Activated CD4-positive, alpha-beta T cell treated with anti-CD3 and anti-CD28 coated beads, Interleukin-2, amount 10 ng/mL, durations not matched to agents 7 days and 5 days (primary cell): ENCODE measurements at regions not wholly inside any gene's neighbourhood (a gene's known extent, or its start where the extent isn't known, plus 50 kb on each side); places are given as distances from the start of the nearest gene placed in this dataset.

Experiments used
- CTCF ChIA-PET: fragments of 350-600 bp; sonication (Branson Sonifier 250); formaldehyde crosslinking; loops from one replicate; lab custom pipeline; 2021; ENCODE audit warnings: antibody characterized with exemption; lab: Charles Lee
- POLR2A ChIA-PET: fragments of 350-600 bp; sonication (Branson Sonifier 250); formaldehyde crosslinking; loops from one replicate; lab custom pipeline; 2021; ENCODE audit warnings: antibody characterized with exemption; lab: Charles Lee
- DNase-seq: peaks from one replicate; pipeline ENCODE4 v3.0.0-alpha.2; 2020
- H3K27ac Mint-ChIP-seq: one replicate; pipeline ENCODE4 v1.8.0; 2021; ENCODE audit warnings: mild to moderate bottlenecking, moderate library complexity, mixed read lengths
- H3K27me3 Mint-ChIP-seq: one replicate; pipeline ENCODE4 v1.8.0; 2021; ENCODE audit warnings: mixed read lengths
- H3K36me3 Mint-ChIP-seq: one replicate; pipeline ENCODE4 v1.8.0; 2021; ENCODE audit warnings: low read depth, mixed read lengths
- H3K4me1 Mint-ChIP-seq: one replicate; pipeline ENCODE4 v1.8.0; 2021; ENCODE audit warnings: mixed read lengths
- H3K4me3 Mint-ChIP-seq: one replicate; pipeline ENCODE4 v1.8.0; 2021; ENCODE audit warnings: mild to moderate bottlenecking, moderate library complexity, mixed read lengths
- H3K9me3 Mint-ChIP-seq: one replicate; pipeline ENCODE4 v1.8.0; 2021; ENCODE audit warnings: mixed read lengths

GRCh38 chr16:59214455-59214854 is 480.3 kb upstream of the GOT2 start:
- Mint-ChIP-seq H3K36me3 (no peaks in the 10 kb centered on the region), H3K27me3 (no peaks in the 10 kb centered on the region), H3K4me3 (no peak overlapping the region), H3K9me3 (no peaks in the 10 kb centered on the region), H3K27ac (no peak overlapping the region), H3K4me1 (no peaks in the 10 kb centered on the region)
- ChIA-PET CTCF (no interaction called here), POLR2A (no interaction called here)
- no peak for DNase-seq

DNA sequence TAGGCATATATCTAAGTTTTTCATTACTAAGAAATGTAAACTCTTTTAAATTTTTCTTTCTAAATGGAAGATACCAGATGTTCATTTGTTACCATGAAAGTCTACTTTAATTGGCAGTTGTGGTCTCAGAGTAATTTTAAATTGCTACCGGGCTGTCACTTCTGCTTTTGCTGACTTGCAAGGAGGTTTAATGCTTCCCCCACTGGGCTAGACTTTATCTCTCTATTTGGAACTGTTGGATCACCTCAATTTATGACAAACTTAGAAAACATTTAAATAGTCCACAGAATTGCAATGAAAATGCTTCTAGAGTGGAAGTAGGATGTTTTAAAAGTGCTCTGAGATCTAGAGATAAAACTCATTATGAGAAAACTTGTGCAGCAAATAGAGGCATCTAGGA is 479.8 kb upstream of the GOT2 start:
- no peak overlapping the region for H3K27ac Mint-ChIP-seq

GRCh38 chr16:59212492-59213024 is 478.4 kb upstream of the GOT2 start:
- Mint-ChIP-seq H3K36me3 (no peaks in the 10 kb centered on the region), H3K4me1 (no peaks in the 10 kb centered on the region), H3K27ac (no peak overlapping the region), H3K27me3 (no peaks in the 10 kb centered on the region), H3K4me3 (no peak overlapping the region), H3K9me3 (no peaks in the 10 kb centered on the region)
- ChIA-PET CTCF (no interaction called here), POLR2A (no interaction called here)
- no peak for DNase-seq

More for the DNA sequence above, 479.8 kb upstream of the GOT2 start:
- ChIA-PET CTCF (no interaction called here), POLR2A (no interaction called here)
- Mint-ChIP-seq H3K4me1 (no peaks in the 10 kb centered on the region), H3K4me3 (no peak overlapping the region), H3K9me3 (no peaks in the 10 kb centered on the region), H3K36me3 (no peaks in the 10 kb centered on the region), H3K27me3 (no peaks in the 10 kb centered on the region)
- DNase-seq, result no peak

DNA sequence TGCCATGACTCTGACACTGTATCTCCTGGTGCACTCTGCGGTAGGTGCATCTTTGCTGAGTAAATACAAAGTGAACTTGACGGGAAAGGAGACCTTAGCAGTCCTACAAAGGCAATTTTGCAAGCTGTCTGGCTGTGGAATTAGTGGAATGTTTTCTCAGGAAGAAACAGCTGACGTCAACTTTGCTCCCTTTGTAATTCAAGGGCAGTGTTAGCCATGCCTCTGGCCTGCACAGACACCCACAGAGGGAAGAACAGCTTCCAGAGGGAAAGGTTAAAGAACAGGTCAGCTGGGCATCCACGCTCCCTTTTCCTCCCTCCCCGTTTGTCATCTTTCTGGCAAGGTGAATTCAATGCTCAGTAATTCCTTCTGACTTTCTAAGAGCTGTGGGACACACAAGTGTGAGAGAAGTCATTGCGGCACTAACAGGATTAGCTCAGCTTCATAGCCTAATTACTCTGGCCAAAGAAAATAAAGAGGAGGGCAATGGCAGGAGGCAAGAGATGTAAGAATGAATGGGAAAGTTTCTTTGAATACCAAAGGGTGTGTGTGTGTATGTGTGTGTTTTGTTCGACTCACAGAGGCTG is 476.9 kb upstream of the GOT2 start:
- H3K9me3 Mint-ChIP-seq, result no peaks in the 10 kb centered on the region
- no peaks in the 10 kb centered on the region for H3K27me3 Mint-ChIP-seq
- ChIA-PET POLR2A (no interaction called here), CTCF (no interaction called here)
- DNase-seq, result no peak
- H3K27ac Mint-ChIP-seq, result no peak overlapping the region
- H3K4me1 Mint-ChIP-seq, result no peaks in the 10 kb centered on the region
- no peak overlapping the region for H3K4me3 Mint-ChIP-seq
- no peaks in the 10 kb centered on the region for H3K36me3 Mint-ChIP-seq

DNA sequence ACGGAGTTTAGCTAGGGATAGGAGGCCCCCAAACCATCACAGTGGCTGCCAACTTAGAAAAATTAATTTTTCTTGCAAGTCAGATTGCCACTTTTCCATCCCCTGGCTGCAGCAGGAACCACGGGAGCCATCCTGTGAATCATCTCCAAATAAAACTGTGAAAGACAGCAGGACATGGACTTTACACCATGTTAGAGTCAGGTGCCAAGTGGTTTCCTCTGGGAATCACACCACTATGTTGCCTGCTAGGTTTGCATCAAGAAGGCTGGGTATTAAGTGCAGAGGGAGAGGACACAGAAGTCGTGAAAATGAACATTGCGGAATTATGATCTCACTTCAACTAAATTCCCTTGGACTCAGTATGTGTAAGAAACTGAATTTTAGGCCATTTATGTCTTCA is 471.3 kb upstream of the GOT2 start:
- ChIA-PET CTCF (no interaction called here), POLR2A (interaction anchor here (0.7 kb wide), 1 partner anchor 19 kb away, joined by 4 read pairs; no protein-coding TSS in a partner anchor)
- Mint-ChIP-seq H3K9me3 (no peaks in the 10 kb centered on the region), H3K36me3 (no peaks in the 10 kb centered on the region), H3K4me3 (no peak overlapping the region), H3K27me3 (no peaks in the 10 kb centered on the region), H3K27ac (no peak overlapping the region), H3K4me1 (no peaks in the 10 kb centered on the region)
- DNase-seq, result no peak

GRCh38 chr16:59204589-59204988 is 470.5 kb upstream of the GOT2 start:
- Mint-ChIP-seq H3K9me3 (no peaks in the 10 kb centered on the region), H3K27me3 (no peaks in the 10 kb centered on the region), H3K36me3 (no peaks in the 10 kb centered on the region), H3K4me1 (no peaks in the 10 kb centered on the region), H3K27ac (no peak overlapping the region), H3K4me3 (no peak overlapping the region)
- DNase-seq, result no peak
- CTCF ChIA-PET, result no interaction called here
- POLR2A ChIA-PET, result no interaction called here

DNA sequence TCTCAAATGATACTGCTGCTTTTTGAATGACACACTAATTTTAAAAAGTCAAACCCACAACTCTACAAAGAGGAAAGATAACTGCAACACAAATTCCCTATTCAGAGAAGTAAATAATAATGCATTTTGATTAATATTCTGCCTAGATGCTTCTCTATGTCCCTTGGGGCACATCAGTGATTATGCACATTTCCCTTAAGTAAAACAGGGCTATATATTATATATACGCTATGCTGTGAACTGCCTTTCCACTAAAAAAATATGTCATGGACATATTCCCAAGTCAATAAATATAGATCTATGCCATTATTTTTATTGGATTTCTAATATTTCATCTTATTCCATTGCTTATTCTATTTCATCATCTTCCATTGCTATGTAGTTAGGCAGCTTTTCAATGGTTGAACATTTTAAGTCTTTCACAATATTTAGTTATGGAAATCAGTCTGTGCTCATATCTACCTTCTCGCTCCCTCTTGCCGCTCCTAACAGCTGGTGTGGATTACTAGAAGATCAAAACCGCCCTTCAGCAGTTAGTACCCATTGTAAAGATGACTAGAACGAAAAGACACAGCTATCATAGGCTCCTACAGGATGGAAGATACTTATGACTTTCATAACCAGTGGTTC is 468.2 kb upstream of the GOT2 start:
- ChIA-PET POLR2A (no interaction called here), CTCF (no interaction called here)
- no peaks in the 10 kb centered on the region for H3K36me3 Mint-ChIP-seq
- no peak overlapping the region for H3K4me3 Mint-ChIP-seq
- H3K9me3 Mint-ChIP-seq, result no peaks in the 10 kb centered on the region
- H3K27me3 Mint-ChIP-seq, result no peaks in the 10 kb centered on the region
- no peak overlapping the region for H3K27ac Mint-ChIP-seq
- no peak for DNase-seq
- H3K4me1 Mint-ChIP-seq, result no peaks in the 10 kb centered on the region

- Mint-ChIP-seq H3K27me3 (no peaks in the 10 kb centered on the region), H3K36me3 (no peaks in the 10 kb centered on the region), H3K27ac (no peak overlapping the region), H3K4me3 (no peak overlapping the region), H3K4me1 (no peaks in the 10 kb centered on the region), H3K9me3 (no peaks in the 10 kb centered on the region)
- CTCF ChIA-PET, result no interaction called here
- DNase-seq, result no peak
- POLR2A ChIA-PET, result no interaction called here
Measured at GRCh38 chr16:59201821-59202220, 467.7 kb upstream of the GOT2 start.

- CTCF ChIA-PET, result no interaction called here
- Mint-ChIP-seq H3K36me3 (no peaks in the 10 kb centered on the region), H3K4me1 (no peaks in the 10 kb centered on the region), H3K27me3 (no peaks in the 10 kb centered on the region), H3K9me3 (no peaks in the 10 kb centered on the region), H3K4me3 (no peak overlapping the region), H3K27ac (no peak overlapping the region)
- POLR2A ChIA-PET, result no interaction called here
- DNase-seq, result no peak
Measured at GRCh38 chr16:59201160-59201559, 467.0 kb upstream of the GOT2 start.

DNA sequence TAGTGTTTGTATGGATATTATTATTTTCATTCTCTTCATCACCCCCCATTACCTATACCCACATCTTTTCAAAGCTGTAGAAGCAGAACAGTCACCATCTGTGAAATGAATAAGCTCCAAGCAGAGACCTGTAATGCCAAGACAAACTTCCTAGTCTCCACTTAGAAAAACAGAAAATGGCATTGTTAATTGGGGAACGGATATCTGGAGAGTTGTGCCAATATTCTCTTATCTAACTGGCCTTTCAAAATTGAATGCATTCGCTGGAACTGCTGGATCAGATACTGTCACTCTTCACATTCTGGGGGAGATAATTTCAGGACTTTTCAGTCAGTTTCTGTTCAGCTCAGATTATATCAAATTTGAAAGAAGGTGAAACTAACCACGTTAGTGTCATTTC is 464.4 kb upstream of the GOT2 start:
- H3K36me3 Mint-ChIP-seq, result no peaks in the 10 kb centered on the region
- POLR2A ChIA-PET, result no interaction called here
- no peaks in the 10 kb centered on the region for H3K9me3 Mint-ChIP-seq
- no peak overlapping the region for H3K4me3 Mint-ChIP-seq
- no peaks in the 10 kb centered on the region for H3K4me1 Mint-ChIP-seq
- DNase-seq, result no peak
- CTCF ChIA-PET, result no interaction called here
- H3K27ac Mint-ChIP-seq, result no peak overlapping the region
- no peaks in the 10 kb centered on the region for H3K27me3 Mint-ChIP-seq

DNA sequence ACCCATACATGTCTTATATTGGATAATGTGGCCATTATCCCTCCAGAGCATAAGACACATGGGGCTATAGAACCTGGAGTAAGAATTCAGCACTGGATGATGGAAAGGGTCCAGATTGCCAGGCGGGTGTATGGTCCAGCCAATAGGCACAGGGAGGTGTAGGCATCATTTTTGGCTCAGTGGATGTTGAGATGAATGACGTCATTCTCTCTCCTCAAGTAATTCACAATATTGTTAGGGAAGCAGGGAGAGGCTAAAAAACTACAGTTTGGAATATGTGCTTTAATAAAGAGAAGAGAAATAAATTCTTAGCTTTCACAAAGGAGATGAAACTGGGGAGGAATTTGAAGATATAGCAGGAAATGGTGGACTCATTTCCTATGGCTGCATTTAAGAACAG is 461.1 kb upstream of the GOT2 start:
- Mint-ChIP-seq H3K36me3 (no peaks in the 10 kb centered on the region), H3K27ac (no peak overlapping the region), H3K4me1 (no peaks in the 10 kb centered on the region), H3K4me3 (no peak overlapping the region), H3K27me3 (no peaks in the 10 kb centered on the region), H3K9me3 (no peaks in the 10 kb centered on the region)
- POLR2A ChIA-PET, result no interaction called here
- DNase-seq, result no peak
- CTCF ChIA-PET, result no interaction called here

DNA sequence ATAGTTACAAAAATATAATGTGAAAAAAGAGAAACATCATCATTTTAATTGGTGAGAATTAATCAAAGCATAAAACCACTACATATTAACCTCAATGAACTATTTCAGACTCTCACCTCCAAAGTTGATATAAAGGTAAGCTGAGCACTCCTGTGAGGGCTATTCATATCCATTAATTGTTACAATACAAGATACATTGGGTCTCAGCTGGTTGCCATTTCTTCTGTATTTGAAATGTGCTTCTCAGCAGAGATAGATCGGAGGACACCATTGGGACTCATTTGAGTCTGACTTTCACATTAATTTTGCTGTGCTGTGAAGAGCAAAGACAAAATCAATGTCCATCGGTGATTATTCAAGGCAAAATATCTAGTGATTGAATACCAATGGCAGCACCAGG is 459.5 kb upstream of the GOT2 start:
- Mint-ChIP-seq H3K4me1 (no peaks in the 10 kb centered on the region), H3K4me3 (no peak overlapping the region), H3K27me3 (no peaks in the 10 kb centered on the region), H3K9me3 (no peaks in the 10 kb centered on the region), H3K27ac (no peak overlapping the region), H3K36me3 (no peaks in the 10 kb centered on the region)
- POLR2A ChIA-PET, result no interaction called here
- CTCF ChIA-PET, result interaction anchor here (0.5 kb wide), 1 partner anchor 46 kb away, joined by 4 read pairs; no protein-coding TSS in a partner anchor
- no peak for DNase-seq

DNA sequence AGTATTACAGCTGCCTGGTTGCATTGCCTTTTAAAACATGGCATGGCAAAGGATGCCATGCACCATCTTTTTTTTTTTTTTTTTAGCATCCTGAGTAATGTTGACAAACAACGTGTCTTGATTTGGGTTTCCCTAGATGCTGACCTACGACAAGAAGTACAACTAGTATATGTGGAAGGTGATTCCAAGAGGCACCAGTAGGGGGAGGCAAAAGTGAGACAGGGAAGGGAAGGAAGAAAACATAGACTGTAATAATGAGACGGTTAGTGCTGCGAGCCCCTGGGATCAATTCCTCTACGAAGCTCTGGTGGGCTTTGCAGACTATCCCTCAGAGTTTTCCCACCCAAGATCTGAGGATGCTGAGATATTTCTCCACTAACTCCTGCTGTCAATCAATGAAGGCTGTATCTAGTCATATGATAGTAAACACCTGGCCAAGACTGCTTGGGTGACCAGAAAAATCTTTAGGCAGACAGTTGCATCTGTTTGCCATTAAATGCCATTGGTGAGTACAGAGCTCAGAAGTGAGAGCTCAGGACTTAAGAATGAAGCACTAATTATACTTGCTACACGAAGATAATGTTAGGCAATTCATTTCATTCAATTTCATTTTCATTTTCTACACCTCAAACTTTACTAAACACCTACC is 458.6 kb upstream of the GOT2 start:
- CTCF ChIA-PET, result interaction anchor here (0.6 kb wide), 1 partner anchor 1212 kb away, joined by 3 read pairs; no protein-coding TSS in a partner anchor
- Mint-ChIP-seq H3K27ac (no peak overlapping the region), H3K4me1 (no peaks in the 10 kb centered on the region), H3K36me3 (no peaks in the 10 kb centered on the region), H3K27me3 (no peaks in the 10 kb centered on the region), H3K9me3 (no peaks in the 10 kb centered on the region), H3K4me3 (no peak overlapping the region)
- POLR2A ChIA-PET, result no interaction called here
- peak; percentile 36 for DNase-seq
